Hepatocyte (in vitro differentiated cells): ENCODE measurements at regions not wholly inside any gene's neighbourhood (a gene's known extent, or its start where the extent isn't known, plus 50 kb on each side); places are given as distances from the start of the nearest gene placed in this dataset.

Experiments
- EZH2 ChIP-seq: fragments of 200-600 bp; sonication (generic); IDR thresholded peaks from 2 replicates; pipeline ENCODE4 v1.6.1; 2016; ENCODE audit warnings: antibody characterized with exemption, mild to moderate bottlenecking, borderline replicate concordance
- EZH2phosphoT487 ChIP-seq: fragments of 200-600 bp; sonication (generic); IDR thresholded peaks from one replicate; pipeline ENCODE4 v1.6.1; 2018; ENCODE audit warnings: antibody characterized with exemption, mild to moderate bottlenecking, low read depth, moderate library complexity; ENCODE audit not compliant: unreplicated experiment, severe bottlenecking
- TF ChIP-seq, protein P1 (sequence below): fragments of 200-600 bp; sonication (generic); IDR thresholded peaks from 2 replicates; pipeline ENCODE4 v1.5.1; 2016; ENCODE audit warnings: antibody characterized with exemption, mild to moderate bottlenecking; ENCODE audit not compliant: poor library complexity

DNA sequence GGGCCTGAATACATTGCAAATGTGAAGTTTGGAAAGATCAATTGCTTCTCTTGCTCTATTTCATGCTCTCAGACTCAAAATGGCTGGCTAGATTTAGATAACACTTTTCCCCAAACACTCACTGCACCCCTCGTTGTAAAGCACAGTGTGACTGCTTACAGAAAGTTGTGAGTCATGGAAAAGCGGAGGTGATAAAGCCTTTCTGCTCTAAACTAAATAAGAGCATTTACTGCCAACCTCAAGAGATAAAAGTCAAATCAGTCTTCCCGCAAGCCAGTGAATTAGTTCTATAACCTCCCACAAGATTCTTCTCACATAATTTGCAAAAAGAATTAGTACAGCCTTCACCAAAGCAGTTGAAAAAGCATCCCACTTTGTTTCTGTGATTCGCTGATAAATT, 168.7 kb downstream of the WT1 start:
- TF ChIP-seq, protein P1, sequence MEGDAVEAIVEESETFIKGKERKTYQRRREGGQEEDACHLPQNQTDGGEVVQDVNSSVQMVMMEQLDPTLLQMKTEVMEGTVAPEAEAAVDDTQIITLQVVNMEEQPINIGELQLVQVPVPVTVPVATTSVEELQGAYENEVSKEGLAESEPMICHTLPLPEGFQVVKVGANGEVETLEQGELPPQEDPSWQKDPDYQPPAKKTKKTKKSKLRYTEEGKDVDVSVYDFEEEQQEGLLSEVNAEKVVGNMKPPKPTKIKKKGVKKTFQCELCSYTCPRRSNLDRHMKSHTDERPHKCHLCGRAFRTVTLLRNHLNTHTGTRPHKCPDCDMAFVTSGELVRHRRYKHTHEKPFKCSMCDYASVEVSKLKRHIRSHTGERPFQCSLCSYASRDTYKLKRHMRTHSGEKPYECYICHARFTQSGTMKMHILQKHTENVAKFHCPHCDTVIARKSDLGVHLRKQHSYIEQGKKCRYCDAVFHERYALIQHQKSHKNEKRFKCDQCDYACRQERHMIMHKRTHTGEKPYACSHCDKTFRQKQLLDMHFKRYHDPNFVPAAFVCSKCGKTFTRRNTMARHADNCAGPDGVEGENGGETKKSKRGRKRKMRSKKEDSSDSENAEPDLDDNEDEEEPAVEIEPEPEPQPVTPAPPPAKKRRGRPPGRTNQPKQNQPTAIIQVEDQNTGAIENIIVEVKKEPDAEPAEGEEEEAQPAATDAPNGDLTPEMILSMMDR: no peak
- TF ChIP-seq EZH2 (no peak), EZH2phosphoT487 (no peak)
